NCI-H82 (cell line): ENCODE measurements at regions not wholly inside any gene's neighbourhood (a gene's known extent, or its start where the extent isn't known, plus 50 kb on each side); places are given as distances from the start of the nearest gene placed in this dataset.

ENCODE experiments used
- DNase-seq: peaks from one replicate; lab custom pipeline; 2025; lab: John Stamatoyannopoulos, UW

GRCh38 chr1:108082738-108083562, 117.2 kb downstream of the SLC25A24 start:
- DNase-seq, result no peak

GRCh38 chr1:108082001-108082400, 117.0 kb upstream of the VAV3 start:
- DNase-seq, result no peak

GRCh38 chr1:108080448-108080847, 115.5 kb upstream of the VAV3 start:
- no peak for DNase-seq

- no peak for DNase-seq
These were observed 114.6 kb upstream of the VAV3 start for GRCh38 chr1:108079440-108080025.

- DNase-seq, result no peak
These were observed 113.0 kb upstream of the VAV3 start for GRCh38 chr1:108077991-108078390.

GRCh38 chr1:108075055-108075454, 110.1 kb upstream of the VAV3 start:
- DNase-seq, result no peak

GRCh38 chr1:108072776-108073175, 107.8 kb upstream of the VAV3 start:
- no peak for DNase-seq

- no peak for DNase-seq
These were observed 107.2 kb upstream of the VAV3 start for GRCh38 chr1:108072212-108072611.

GRCh38 chr1:108071601-108072000, 106.6 kb upstream of the VAV3 start:
- DNase-seq, result no peak

- no peak for DNase-seq
These were observed 105.7 kb upstream of the VAV3 start for GRCh38 chr1:108070662-108071061.

- peak; percentile 15 for DNase-seq
These were observed 103.0 kb upstream of the VAV3 start for GRCh38 chr1:108067884-108068540.

- DNase-seq, result no peak
These were observed 101.8 kb upstream of the VAV3 start for GRCh38 chr1:108066808-108067207.

- no peak for DNase-seq
These were observed 99.3 kb upstream of the VAV3 start for GRCh38 chr1:108064255-108064654.

GRCh38 chr1:108063703-108064102, 98.7 kb upstream of the VAV3 start:
- DNase-seq, result no peak

GRCh38 chr1:108059945-108060344, 95.0 kb upstream of the VAV3 start:
- DNase-seq, result no peak

- DNase-seq, result peak; percentile 65
These were observed 92.6 kb upstream of the VAV3 start for GRCh38 chr1:108057541-108057940.

- DNase-seq, result no peak
These were observed 91.5 kb upstream of the VAV3 start for GRCh38 chr1:108056436-108056990.

- DNase-seq, result no peak
These were observed 90.4 kb upstream of the VAV3 start for GRCh38 chr1:108055387-108055786.

- no peak for DNase-seq
These were observed 89.4 kb upstream of the VAV3 start for GRCh38 chr1:108054396-108054795.

GRCh38 chr1:108053270-108054013, 88.5 kb upstream of the VAV3 start:
- no peak for DNase-seq

GRCh38 chr1:108051631-108052377, 86.8 kb upstream of the VAV3 start:
- DNase-seq, result peak; percentile 17
